HK-2 (cell line): ENCODE measurements at regions not wholly inside any gene's neighbourhood (a gene's known extent, or its start where the extent isn't known, plus 50 kb on each side); places are given as distances from the start of the nearest gene placed in this dataset.
"Not testable (repeated sequence)": the region's sequence is repeated elsewhere in the genome, so short reads cannot be mapped to it uniquely, and the experiment has no call there.

Experiments
- DNase-seq: peaks from one replicate; pipeline ENCODE4 v3.0.0-alpha.2; 2018; ENCODE audit not compliant: unreplicated experiment

DNA sequence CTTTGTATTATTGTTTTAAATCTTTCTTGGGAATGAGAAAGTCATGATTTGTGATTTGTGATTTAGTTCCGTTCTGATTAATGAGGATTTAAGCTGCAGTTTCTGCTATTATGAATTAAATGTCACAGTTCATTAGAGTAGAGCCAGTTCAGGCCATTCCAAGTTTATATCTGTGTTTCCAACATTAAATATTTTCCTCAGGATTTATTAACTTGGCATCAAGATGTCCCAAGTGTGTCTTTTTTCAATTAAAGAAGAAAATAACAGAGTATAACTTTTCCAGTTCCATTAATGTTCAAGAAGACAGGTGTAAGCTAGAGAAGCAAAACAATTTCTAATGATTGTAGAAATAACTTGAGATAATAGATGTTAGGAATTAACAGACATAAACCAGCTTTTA lies 1183.2 kb upstream of the CELF2 start:
- DNase-seq, result no peak

DNA sequence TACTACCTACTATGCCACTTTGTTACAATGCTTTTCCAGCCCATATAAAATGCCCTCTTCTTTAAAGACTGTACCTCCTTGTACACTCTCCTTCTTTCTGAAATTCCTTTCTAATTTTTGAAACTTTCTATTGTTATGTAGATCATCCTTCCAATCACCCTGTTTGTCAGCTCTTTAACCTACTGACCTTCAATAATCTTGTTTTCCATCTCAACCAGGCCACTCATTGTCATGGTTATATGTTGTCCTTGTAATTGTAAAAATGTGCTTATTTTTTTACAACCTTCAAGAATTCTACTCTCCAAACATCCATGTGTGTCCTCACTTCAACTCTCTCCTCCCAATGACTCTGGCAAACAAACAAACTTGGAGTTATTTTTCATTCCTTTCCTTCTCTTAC lies 1172.6 kb upstream of the CELF2 start:
- no peak for DNase-seq

DNA sequence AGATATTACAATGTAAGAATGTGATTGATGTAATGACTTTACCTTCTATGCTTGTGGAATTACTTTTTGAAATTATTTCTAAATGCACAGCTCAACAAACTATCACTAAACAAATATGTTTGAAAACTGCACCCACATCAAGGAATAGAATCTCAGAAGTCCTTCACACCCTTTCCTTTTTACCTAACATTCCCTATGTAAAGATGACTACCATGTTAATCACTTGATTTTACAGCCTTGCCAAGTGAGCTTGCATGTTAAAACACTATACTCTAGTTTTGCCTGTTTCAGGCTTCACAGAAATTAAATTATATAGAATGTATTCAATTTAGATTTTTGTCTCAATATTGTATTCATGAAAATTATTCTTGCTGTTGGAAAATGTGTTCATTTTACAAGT lies 1169.4 kb upstream of the CELF2 start:
- no peak for DNase-seq

DNA sequence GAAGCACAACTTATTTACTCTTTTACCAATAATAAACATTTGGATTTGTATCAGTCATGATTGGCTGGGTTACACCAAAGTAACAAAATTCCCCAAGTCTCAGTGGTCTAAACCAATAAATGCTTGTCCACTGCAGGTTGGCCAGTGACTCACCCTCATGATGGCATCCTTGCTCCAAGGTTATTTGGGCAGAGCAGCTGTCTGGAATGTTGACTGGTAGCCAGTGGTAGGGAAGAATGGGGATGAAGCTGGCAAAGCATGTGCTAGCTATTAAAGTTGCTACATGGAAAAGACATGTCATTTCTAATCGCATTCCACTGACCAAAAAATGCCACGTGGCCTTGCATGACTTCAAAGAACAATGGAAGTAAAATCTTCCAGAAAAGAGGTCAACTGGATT lies 1168.7 kb upstream of the CELF2 start:
- no peak for DNase-seq

DNA sequence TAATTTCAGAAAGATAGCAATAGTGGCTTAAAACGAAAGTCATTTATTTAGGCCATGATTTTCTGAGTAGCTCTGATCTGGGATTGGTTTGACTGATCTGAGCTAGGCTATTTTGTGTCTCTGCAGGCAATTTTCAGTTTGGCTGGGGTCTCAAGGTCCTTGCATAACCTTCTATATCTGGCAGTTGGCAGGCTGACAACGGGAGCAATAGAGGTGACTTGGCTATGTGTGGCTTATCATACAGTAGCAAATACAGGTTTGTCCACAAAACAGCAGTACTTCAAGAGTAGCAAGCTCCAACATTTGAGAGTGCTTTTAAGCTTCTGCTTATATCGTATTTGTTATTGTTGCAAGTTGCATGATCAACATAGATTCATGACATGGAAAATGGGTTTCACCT lies 1167.3 kb upstream of the CELF2 start:
- DNase-seq, result no peak

DNA sequence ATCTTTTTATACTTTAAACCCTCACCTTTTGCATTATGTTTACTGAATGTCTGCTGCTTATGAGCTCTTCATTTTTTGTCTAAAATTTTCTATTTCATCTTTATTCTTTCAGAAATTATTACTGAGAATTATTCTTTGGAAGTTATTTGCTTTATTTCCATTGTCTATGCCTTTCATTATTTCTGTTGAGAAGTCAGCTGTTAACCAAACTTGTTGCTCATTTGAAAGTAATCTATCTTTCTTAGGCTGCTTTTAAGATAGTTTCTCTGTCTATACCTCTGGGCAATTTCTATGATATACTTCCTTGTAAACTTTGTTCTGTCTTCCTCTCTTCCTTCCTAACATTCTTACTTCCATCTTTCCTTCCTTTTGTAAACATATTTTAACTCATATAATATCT lies 1165.9 kb upstream of the CELF2 start:
- DNase-seq, result no peak

DNA sequence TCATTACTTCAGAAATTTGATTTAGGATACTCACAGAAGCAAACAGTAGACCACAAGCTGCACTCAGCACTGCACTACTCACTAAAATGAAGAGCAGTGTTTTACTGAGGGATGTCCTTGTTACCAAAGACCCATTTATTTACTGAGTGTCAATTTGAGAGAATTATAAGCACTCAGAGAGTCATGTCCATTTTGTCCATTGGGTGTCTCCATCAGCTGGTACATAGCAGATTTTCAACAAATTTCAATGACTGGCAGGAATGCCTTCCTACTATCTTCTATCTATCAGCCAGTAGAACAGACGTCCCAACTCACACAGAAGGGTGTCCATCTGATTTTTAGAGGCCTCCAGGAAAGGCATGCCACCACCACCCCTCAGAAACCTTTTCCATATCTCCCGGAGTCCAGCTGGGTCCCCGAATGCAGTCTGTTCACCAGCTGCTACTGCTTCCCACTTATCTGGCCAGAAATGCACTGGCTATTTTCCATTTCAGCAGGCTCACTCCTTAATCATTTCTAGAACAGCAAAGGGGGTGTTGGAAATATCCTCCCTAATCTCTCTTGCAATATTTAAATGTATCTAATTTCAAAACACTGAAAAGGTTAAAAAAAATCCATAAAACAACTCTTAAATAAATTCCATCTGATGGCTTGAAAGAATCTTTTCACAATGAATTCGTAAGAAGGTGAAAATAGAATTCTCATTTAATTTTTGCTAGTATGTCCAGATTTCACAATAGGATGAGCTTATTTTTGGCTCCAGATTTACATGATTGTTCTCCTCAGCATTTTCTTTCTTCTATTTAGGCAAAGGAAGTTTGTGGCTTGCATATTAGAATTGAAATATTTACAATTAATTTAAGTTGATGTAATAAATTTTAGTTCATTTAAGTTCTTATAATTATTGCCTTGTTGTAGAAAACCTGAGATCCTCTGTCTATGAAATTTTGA lies 1164.0 kb upstream of the CELF2 start:
- no peak for DNase-seq

DNA sequence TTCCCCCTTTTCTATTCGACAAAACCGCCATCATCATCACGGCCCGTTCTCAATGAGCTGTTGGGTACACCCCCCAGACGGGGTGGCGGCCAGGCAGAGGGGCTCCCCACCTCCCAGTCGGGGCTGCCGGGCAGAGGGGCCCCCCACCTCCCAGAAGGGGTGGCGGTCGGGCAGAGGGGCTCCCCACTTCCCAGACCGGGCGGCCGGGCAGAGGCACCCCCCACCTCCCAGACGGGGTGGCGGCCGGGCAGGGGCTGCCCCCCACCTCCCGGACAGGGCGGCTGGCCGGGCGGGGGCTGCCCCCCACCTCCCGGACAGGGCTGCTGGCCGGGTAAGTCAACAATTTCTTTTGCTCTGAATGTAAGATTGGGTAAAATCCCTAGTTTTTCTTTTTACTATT lies 1162.2 kb upstream of the CELF2 start:
- DNase-seq, result not testable (repeated sequence)

DNA sequence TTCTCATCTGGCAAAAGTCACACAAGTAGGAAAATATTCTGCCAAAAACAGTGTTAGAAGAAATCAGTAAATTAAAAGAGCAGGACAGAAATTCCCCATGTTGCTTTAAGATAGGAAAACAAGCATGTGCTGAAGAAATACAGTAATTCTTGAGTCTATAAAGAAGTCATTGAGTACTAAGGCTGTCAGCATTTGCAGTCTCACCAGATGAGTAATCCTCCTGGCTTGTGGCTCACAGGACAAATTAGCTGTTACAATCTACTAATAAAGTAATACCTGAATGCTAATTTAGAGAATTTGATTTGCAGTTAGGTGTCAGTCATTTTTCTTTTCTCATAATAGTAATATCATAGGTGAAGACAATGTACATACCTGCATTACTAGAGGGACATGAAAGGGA lies 1158.9 kb upstream of the CELF2 start:
- no peak for DNase-seq

DNA sequence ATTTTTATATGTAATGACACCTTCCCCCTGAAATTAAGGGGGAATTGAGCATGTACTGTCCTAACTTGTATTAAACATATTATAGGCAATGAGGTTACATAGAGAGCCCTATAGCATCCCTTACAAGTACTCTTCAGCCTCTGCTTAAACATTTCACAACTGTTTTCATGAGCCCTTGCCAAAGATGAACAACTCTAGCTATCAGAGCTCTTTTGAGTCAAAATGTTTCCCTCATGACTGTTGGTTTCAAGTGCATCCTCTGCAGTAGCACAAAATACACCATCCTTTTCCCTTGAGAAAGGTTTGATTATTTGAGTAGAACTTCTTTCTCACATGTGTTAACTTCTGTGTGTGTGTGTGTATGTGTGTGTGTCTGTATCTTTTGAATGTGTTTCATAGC lies 1157.6 kb upstream of the CELF2 start:
- no peak for DNase-seq

DNA sequence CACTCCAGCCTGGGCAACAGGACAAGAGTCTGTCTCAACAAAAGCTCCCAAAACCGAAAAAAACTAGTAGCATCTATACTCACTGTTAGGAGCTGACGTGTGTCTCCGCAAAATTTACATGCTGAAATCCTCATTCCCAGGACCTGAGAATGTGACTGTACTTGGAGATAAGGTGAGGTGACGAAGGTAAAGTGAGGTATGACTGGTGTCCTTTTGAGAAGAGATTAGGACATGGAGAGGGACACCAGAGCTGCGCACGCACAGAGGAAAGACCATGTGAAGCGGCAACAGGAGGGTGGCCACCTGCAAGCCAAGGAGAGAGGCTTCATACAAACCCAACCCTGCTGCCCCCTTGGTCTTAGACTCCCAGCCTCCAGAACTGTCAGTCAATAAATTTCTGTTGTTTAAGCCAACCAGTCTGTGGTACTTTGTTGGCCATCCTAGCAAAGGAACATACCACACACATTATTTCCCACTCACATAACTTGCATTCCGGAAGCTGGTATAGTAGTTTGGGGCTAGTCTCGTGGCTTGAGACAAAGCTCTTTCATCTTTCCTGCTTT lies 1154.0 kb upstream of the CELF2 start:
- no peak for DNase-seq

DNA sequence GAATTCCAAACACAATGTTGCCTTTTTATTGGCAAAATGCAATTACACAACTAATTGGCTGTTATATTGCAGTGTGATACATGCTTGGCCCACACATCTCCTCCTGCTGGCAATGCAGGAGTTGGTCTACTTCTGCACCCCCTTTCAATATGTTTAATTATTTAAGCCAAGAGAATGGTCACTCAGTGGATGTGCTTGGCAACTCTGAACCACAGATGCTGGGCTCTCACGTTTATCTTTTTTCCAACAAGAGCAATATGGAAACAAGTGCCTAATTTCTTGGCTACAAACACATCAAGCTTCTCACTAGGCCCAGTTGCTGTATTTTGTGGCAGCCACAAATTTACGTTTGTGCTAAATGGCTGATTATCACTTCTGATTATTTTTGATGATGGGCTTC lies 1149.2 kb upstream of the CELF2 start:
- no peak for DNase-seq

DNA sequence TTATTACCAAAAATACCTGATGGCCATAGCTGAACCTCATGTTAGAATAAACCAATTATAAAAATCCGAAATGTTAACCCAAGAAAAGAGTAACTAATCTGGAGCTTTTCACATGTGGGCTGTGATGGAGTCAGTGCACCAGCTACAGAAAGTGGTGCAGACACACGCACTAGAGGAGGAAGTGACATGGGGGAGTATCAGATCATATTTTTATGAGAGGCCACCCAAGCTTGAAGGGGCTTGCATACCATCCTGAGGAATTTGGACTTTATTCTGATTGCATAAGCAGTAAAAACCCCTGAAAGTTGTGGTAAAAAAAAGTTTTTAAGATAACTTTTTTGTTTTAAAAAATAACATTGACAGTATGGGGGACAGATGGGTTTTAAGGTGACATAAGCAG lies 1148.5 kb upstream of the CELF2 start:
- DNase-seq, result no peak

DNA sequence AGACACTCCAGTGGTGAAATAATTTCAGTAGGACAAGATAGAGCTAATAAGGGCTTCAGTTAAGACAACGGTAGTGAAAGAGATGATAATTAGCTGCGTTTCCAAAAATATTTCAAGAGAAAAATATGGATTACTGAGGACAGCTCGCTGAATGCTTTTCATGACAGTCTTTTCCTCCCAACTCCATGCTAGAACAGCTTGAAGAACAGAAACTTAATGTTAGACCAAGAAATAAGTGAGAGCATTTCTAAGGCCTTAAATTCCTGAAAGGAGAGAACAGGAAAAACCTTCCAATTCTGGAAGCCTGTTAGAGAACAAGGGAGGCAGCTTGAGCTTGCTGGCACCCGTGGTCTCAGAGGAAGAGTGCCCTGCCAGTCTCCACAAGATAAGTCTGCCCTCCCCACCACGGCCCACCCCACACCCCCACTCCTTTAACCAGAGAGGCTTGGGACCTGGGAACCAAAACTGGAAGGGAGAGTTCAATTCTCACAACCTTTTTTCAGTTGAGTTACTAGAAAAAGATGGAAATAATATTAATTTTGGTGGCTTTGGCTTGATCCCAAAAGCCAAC lies 1148.0 kb upstream of the CELF2 start:
- no peak for DNase-seq

DNA sequence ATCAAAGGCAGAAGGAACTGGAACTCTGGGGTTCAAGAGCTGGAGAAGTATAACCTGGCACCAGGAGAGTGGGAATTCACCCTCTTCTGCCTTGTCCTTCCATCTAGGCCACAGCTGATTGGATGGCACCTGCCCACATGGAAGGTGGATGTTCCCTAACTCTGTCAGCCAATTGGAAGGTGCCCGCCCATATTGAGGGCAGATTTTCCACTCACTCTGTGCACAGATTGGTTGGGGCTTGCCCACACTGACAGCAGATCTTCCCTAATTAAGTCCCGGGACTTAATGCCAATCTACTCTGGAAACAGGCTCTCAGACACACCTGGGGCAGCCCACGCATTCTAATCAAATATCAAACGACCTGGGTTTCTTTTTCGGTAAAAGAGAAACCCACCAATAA lies 1142.3 kb upstream of the CELF2 start:
- DNase-seq, result no peak

DNA sequence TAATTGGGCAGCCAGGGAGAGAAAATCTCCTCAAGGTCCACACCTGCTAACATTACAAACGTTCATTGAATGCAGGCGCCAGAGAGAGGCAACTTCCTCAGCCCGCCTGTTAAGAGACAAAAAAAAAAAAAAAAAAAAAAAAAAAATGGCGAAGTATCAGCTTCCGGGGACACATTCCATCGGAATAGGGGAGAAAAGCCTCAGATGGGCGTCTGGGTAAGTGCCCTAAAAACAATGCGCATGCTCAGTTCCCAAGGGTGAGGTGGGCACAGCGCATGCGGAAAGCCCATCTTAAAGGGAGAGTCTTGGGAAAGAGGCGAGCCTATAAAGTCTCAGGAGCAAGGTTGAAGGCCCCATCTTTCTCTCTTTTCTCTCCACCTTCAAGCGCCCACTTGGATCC lies 1139.7 kb upstream of the CELF2 start:
- no peak for DNase-seq

DNA sequence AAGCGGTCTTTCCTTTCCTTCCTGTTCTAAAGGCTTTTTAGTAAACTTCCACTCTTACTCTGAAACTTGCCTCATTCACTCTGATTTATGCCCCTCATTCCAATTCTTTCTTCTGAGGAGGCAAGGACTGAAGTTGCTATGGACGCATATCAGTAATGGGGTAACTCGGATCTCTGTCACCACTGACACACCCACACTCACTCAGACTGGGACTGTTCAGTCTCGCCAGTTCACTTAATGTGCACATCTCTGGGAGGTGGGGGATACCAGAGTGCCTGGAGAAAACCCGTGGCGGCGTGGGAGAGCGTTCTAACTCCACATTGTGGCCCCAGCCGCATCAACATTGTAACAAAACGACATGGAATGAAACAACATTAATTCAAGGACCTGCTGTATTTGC lies 1139.3 kb upstream of the CELF2 start:
- DNase-seq, result no peak

DNA sequence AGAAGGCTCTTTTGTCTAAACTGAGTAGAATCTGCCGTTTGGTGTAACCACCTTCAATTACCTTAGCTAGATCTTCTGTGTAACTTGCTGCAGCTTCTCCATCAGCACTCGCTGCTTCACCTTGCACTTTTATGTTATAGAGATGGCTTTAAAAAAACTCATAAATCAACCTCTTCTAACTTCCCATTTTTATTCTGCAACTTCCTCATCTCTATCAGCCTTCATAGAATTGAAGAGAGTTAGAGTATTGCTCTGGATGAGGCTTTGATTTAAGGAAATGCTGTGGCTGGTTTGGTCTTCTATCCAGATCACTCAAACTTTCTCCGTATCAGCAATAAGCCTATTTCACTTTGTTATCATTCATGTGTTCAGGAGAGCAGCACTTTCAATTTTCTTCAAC lies 1131.9 kb upstream of the CELF2 start:
- no peak for DNase-seq

DNA sequence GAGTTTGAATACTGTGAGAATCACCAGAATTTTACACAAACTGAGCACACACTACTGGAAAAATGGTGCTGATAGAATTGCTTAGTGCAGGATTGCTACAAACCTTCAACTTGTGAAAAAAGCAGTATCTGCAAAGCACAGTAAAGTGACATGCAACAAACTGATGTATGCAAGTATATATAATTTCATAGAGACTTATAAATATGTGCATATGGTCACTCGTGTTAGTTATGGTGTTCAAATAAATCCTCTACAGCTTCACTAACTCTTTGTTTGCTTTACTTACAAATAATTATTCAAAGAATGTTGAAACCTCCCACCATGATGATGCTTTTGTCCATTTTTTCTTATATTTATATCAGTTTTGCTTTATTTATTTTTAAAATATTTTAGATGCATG lies 1130.9 kb upstream of the CELF2 start:
- DNase-seq, result no peak

DNA sequence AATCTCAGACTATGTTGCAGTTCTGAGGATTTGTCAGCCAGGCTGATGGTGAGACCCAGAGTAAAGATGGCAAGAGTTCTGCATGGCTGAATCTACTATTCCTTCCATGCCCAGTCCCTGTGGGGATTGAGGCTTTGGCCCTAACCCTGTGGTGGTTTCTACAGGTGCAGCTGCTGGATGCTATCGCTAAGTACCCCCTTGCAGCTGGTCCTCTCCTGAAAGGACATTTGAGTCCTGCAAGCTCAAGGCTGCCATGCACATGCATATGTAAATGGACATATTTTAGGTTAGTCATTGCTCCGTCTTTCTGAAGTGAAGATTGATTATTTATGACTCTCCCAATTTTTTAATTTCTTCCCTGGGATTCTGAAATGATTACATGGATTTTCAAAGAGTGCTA lies 1122.2 kb upstream of the CELF2 start:
- DNase-seq, result no peak

DNA sequence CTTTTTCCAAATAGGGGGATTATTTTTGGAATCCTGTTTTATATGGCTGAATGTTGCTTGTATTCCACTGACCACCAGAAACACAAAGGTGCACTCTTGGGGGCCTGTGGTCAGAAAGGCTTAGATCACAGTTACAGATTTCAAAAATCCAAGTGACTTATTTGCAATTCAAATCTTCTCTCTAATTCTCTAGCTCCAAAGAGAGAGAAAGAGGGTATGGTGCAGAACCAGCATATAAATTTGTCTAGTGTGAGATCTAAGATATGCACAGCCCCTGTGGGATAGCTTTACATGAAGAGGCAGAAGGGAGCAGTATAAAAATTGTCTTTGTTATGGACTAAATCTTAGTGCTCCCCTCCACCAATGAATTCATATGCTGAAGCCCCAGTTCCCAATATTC lies 1121.7 kb upstream of the CELF2 start:
- no peak for DNase-seq

DNA sequence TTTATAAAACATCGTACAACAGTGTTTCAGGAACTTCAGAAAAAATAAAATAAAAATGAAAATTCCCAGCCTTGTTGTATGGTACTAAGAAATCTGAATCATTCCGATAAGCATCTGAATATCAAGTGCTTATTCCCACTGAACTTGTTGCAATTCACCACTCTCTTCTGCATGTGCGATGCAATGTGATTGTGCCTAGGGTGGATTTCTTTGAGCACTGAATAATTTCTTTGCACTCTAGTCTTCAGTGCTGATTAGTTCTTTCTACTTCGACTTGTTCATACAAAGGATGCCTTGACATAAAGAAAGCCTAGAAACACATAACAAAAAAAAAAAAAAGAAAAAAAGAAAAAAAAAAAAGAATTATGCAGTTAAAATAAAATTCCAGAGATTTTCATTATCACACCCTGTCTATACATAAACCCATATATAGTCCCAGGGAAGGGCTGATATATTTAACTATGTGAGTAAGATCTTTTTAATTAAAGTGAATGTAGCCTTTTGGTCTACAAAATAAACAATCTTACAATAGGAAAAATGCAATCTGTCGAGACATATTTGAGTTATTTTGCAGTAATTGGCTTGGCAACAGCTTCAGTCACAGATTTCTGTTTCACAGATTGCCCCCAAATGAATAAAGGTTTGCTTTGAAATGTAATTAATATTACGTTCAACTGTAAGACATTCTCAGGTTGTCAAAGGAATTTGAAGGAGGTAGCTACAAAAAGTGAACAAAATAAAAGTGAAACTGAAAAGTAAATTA lies 1118.9 kb upstream of the CELF2 start:
- DNase-seq, result no peak

DNA sequence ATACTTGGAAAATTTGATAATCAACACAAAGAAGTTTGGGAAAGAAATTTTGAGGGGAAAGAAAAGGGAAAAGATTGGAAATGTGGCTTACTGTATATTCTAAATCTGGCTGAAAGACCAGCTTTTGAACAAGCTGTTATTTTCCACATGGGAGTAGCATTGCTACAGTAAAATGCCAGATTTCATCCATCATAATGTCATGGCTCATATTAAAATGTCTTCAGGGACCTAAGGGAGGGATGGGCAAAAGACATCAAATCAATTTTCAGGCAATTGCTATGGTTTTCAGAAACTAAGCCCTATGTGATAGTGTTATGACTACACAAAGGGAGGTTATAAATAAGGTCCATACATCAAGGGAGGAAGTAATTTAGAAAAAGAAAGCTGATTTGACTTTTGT lies 1116.9 kb upstream of the CELF2 start:
- DNase-seq, result no peak
